22Rv1 (cell line): ENCODE measurements at regions not wholly inside any gene's neighbourhood (a gene's known extent, or its start where the extent isn't known, plus 50 kb on each side); places are given as distances from the start of the nearest gene placed in this dataset.

Experiments used
- ZFX ChIP-seq: fragments of 450-650 bp; IDR thresholded peaks from 2 replicates; pipeline ENCODE4 v1.6.1; 2017; ENCODE audit warnings: antibody characterized with exemption, borderline replicate concordance
- TF ChIP-seq, protein P1 (sequence below): fragments of 450-650 bp; IDR thresholded peaks from 2 replicates; pipeline ENCODE4 v1.5.1; 2017; ENCODE audit warnings: mild to moderate bottlenecking

DNA sequence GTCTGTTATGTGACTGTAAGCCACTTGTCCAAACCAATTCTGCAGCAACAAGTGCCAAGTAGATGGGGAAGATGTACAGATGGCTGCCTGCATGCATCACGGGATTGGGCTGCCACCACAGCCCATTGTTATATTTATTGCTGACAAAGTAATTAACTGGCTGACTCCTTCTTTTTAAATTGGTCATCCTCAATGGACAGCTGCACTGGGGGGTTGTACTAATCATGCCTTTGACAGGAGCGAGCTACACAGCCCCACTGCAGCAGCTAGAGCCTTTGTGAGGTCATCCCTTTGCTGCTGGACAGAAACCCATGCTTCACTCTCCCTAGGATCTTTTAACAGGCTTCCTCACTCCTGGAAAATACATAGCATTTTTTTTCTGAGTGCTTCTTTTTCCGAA lies 146.7 kb upstream of the CXXC4 start:
- TF ChIP-seq, protein P1, sequence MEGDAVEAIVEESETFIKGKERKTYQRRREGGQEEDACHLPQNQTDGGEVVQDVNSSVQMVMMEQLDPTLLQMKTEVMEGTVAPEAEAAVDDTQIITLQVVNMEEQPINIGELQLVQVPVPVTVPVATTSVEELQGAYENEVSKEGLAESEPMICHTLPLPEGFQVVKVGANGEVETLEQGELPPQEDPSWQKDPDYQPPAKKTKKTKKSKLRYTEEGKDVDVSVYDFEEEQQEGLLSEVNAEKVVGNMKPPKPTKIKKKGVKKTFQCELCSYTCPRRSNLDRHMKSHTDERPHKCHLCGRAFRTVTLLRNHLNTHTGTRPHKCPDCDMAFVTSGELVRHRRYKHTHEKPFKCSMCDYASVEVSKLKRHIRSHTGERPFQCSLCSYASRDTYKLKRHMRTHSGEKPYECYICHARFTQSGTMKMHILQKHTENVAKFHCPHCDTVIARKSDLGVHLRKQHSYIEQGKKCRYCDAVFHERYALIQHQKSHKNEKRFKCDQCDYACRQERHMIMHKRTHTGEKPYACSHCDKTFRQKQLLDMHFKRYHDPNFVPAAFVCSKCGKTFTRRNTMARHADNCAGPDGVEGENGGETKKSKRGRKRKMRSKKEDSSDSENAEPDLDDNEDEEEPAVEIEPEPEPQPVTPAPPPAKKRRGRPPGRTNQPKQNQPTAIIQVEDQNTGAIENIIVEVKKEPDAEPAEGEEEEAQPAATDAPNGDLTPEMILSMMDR, result no peak
- no peak for TF ChIP-seq ZFX
